NCI-H2196 treated with DMSO at 0.1 percent for 48 hours (cell line): ENCODE measurements at regions not wholly inside any gene's neighbourhood (a gene's known extent, or its start where the extent isn't known, plus 50 kb on each side); places are given as distances from the start of the nearest gene placed in this dataset.

ENCODE experiments used
- DNase-seq: peaks from one replicate; lab custom pipeline; 2025; ENCODE audit not compliant: unreplicated experiment; lab: John Stamatoyannopoulos, UW

GRCh38 chr7:10085231-10085630 is 888.4 kb upstream of the PHF14 start:
- DNase-seq: no peak

GRCh38 chr7:10100572-10100971 is 873.1 kb upstream of the PHF14 start:
- no peak for DNase-seq

DNA sequence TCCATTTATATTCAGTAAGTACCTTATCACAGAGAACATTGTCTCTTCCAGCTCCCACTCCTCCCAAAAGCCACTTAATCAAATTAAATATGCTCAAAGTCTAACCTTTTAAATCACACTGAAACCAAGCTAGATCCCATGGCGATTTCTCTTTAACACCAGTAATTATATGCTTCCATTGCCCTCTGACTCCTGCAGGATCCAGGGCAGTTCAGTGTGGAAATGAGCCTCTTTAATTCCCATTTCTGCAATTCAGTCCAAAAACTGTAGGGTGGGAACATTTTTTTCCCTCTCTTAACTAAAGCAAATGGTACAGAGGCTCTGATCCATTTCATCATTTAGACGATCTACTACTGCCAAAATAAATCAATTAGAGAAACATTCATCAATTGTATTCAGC is 872.3 kb upstream of the PHF14 start:
- no peak for DNase-seq

DNA sequence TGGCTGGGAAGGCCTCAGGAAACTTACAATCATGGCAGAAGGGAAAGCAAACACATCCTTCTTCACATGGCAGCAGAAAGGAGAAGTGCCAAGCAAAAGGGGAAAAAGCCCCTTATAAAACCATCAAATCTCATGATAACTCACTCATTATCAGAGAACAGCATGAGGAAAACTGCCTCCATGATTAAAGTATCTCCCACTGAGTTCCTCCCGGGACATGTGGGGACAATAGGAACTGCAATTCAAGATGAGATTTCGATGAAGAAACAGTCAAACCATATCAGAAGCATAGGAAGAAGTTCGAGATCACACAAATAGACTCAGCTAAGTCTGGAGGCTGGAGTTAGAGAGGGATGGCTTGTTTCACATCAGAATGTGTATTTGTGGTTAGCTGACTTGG is 869.4 kb upstream of the PHF14 start:
- DNase-seq: no peak

DNA sequence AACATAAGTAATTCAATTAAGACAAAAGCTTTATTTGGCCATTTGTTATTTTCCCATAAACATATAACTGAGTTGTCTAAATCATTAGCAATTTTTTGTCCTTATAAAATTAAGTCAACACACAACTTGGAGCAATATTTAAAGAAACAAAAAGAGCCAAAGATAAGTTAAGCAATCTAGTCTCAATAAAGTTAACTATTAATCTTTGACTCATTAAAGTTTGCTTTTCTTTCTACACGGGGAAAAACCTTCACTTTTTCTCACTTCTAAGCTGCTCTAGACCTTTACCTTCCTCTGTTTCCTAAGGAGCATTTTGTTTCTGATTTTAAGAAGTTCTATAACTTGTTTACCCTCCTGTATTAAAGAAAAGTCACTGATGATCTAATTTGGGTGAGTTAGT is 867.1 kb upstream of the PHF14 start:
- no peak for DNase-seq

GRCh38 chr7:10116511-10116910 is 857.2 kb upstream of the PHF14 start:
- no peak for DNase-seq

DNA sequence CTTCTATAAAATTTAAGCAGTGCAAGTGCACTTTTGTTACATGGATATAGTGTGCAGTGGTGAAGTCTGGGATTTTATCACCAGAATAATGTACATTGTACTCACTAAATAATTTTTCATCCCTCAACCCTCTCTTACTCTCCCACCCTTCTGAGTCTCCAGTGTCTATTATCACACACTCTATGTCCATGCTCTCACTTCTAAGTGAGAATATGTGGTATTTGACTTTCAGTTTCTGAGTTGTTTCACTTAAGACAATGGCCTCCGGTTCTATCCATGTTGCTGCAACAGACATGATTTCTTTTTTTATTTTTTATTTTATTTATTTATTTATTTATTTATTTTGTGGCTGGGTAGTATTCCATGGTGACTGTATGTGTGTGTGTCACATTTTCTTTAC is 855.9 kb upstream of the PHF14 start:
- DNase-seq: no peak

DNA sequence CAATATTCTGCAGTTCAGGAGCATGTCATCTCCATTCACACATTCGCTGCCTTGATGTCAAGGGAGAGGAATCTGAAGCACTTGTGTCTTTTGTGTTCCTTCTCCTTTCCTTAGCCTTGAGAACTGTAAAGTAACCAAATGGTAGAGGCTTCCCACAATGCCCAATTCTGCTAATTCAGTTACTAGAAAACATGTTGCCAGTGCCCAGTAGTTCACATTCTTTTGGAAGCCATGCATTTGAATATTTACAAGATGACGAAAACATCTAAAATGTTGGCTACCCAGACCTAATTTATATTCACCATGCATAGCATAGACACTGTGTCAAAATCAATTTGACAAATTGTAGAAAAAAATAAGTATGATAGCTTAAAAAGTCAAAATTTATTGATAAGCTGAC is 852.7 kb upstream of the PHF14 start:
- no peak for DNase-seq

- DNase-seq: no peak
Measured at GRCh38 chr7:10121631-10122030, 852.0 kb upstream of the PHF14 start.

- no peak for DNase-seq
Measured at GRCh38 chr7:10122551-10123100, 851.0 kb upstream of the PHF14 start.

GRCh38 chr7:10128748-10129147 is 844.9 kb upstream of the PHF14 start:
- no peak for DNase-seq

GRCh38 chr7:10138087-10138854 is 835.4 kb upstream of the PHF14 start:
- no peak for DNase-seq

DNA sequence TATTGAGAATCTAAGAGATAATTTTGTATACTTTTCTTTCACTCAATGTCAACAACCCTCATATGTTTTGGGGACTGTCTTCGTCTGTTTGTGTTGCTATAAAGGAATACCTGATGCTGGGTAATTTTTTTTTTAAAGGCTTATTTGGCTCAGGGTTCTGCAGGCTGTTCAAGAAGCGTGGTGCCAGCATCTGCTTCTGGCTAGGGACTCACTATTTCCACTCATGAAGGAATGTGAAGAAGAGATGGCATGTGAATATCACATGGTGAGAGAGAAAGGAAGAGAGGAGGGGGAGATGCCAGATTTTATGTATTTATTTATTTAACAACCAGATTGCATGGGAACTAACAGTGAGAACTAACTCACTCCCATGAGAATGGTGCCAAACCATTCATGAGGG is 827.4 kb upstream of the PHF14 start:
- no peak for DNase-seq

GRCh38 chr7:10156972-10157371 is 816.7 kb upstream of the PHF14 start:
- no peak for DNase-seq

GRCh38 chr7:10181996-10182395 is 791.7 kb upstream of the PHF14 start:
- no peak for DNase-seq

GRCh38 chr7:10192074-10192473 is 781.6 kb upstream of the PHF14 start:
- no peak for DNase-seq

DNA sequence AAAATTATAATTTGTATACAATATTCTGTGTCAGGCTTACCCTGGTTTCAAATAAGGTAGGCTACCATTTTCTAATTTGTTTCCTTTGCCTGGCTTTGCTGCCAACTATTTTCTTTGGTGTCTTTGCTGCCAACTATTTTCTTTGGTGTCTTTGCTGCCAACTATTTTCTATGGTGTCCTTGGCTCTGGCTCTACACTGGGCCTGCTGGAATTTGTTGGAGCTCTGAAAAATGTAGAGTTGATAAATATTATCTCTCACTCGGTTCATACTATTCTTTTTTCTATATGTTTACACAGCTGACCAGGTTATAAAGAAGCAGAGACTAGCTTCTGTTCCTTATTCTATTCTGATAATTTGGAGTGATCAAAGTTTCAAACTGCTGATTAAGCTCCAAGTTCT is 768.0 kb upstream of the PHF14 start:
- DNase-seq: no peak

- no peak for DNase-seq
Measured at GRCh38 chr7:10210000-10210399, 763.7 kb upstream of the PHF14 start.

- DNase-seq: no peak
Measured at GRCh38 chr7:10211016-10211415, 762.7 kb upstream of the PHF14 start.

DNA sequence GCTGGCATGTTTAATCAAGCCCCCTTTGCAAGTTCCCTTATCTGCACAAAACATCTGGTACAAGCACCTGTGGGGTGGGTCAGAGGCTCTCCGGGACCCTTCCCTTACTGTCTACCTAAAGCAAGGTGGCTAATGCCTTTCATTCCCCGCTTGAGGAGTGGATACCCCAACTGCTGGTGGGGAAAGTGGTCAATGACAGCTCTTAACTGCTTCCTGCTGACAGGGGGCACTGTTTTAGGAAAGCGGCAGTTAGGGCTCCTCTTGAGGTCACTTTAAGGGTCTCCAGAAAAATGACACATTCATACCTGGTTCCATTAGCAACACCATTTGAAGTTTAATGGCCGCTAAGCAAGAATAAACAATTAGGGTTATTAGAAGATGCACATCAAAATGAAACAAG is 761.8 kb upstream of the PHF14 start:
- DNase-seq: no peak

DNA sequence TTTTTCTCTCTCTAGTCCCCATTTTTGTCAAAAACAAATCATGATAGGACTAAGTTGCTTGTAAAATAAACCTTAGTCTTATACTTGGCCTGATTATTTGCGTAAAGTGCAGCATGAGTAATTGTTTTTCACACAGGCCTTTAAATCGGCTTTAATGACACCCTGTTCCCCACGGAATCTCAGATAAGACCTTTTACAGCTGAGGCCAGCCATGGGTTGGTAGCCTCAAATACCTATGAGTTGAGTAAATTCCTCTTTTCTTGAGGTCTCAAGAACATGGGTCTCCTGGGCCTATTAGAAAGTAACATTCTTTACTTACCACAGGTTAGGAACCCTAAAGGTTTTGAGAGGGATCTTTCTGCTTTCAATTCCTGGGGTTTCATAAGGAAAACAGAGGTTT is 761.0 kb upstream of the PHF14 start:
- DNase-seq: no peak

DNA sequence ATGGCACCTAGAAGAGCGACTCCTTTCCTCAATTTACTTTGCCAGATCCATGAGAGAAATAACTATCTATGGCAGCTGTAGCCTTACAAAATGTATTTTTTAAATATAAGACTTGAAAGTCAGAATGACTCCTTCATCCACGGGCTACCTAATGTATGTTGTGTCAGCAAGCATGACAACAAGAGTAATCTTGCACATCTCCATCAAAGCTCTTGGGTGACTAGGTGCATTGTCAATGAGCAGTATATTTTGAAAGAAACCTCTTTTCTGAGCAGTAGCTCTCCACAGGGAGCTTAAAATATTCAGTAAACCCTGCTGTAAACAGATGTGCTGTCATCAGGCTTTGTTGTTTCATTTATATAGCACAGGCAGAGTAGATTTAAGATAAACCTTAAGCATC is 757.2 kb upstream of the PHF14 start:
- DNase-seq: no peak

- no peak for DNase-seq
Measured at GRCh38 chr7:10221084-10221483, 752.6 kb upstream of the PHF14 start.
